Adipocyte (in vitro differentiated cells): ENCODE measurements at regions not wholly inside any gene's neighbourhood (a gene's known extent, or its start where the extent isn't known, plus 50 kb on each side); places are given as distances from the start of the nearest gene placed in this dataset.

Experiments
- DNase-seq: peaks from one replicate; pipeline ENCODE4 v3.0.0-alpha.2; 2015; ENCODE audit warnings: low read depth
- H3K27me3 ChIP-seq: replicated peaks from 2 replicates; pipeline ENCODE4 v1.7.0; 2013; ENCODE audit warnings: mild to moderate bottlenecking, low read length, moderate library complexity; ENCODE audit not compliant: control insufficient read depth, insufficient read depth
- H3K36me3 ChIP-seq: 2 replicates; pipeline ENCODE4 v1.7.0; 2013; ENCODE audit warnings: low read length, mild to moderate bottlenecking, moderate library complexity; ENCODE audit not compliant: control insufficient read depth, insufficient read depth, severe bottlenecking
- H3K4me1 ChIP-seq: 2 replicates; pipeline ENCODE4 v1.7.0; 2013; ENCODE audit warnings: mild to moderate bottlenecking, low read length, moderate library complexity; ENCODE audit not compliant: control insufficient read depth, insufficient read depth
- H3K4me3 ChIP-seq: 2 replicates; pipeline ENCODE4 v1.7.0; 2013; ENCODE audit warnings: mild to moderate bottlenecking, low read length, moderate library complexity
- H3K9ac ChIP-seq: 2 replicates; pipeline ENCODE4 v1.7.0; 2013; ENCODE audit warnings: mild to moderate bottlenecking, low read length, moderate library complexity
- H3K9me3 ChIP-seq: 2 replicates; pipeline ENCODE4 v1.7.0; 2013; ENCODE audit warnings: mild to moderate bottlenecking, low read length, moderate library complexity; ENCODE audit not compliant: control insufficient read depth

DNA sequence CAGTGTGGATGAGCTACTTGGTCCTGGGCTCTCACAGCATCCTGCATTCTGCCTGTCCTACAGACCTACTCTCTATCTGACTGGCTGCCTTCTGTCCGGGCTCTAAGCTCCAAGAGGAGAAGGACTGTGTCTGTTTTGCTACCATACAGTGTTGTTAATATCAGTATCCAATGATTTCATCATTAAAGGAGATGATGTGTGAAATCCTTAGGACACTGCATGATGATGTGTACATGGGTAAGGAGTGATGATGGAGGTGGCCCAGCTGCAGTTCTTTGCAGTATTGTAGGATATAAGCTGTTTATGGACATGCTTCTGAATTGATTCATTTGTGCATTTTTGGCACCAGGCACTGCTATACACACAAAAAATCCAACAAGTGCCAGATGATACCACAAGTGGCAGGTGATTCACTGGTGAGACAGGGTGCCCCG, 536.9 kb upstream of the CDH11 start:
- H3K4me3 ChIP-seq = no peak overlapping the region
- peak; percentile 17 for DNase-seq
- peaks cover 8% of the 10 kb centered on the region for H3K4me1 ChIP-seq
- H3K9me3 ChIP-seq = no peaks in the 10 kb centered on the region
- no peak overlapping the region for H3K9ac ChIP-seq
- no peaks in the 10 kb centered on the region for H3K27me3 ChIP-seq
- H3K36me3 ChIP-seq = no peaks in the 10 kb centered on the region

DNA sequence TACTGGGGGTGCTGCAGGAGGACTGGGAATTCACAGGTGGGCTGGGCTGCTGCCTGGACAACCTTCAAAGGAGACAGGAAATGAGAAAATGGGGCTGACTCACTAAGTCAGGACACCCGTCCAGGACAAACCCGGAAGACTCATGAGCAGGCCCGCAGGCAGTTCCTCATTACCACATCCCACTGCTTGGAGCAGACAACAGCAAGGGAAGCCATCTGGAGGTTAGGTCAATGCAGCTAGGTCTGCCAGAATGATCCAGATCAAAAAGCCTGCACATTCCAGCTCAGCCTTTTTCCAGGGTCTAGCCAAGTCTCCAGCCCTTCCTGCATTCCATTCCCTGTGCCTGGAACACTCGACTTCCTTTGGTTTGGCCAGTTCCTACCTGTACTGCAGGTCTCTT, 536.5 kb upstream of the CDH11 start:
- peak; percentile 74 for DNase-seq
- Histone ChIP-seq H3K9me3 (no peaks in the 10 kb centered on the region), H3K4me3 (no peak overlapping the region), H3K27me3 (no peaks in the 10 kb centered on the region), H3K4me1 (peaks cover 8% of the 10 kb centered on the region), H3K36me3 (no peaks in the 10 kb centered on the region), H3K9ac (no peak overlapping the region)

GRCh38 chr16:65657556-65657955, 535.7 kb upstream of the CDH11 start:
- no peak for DNase-seq
- H3K9ac ChIP-seq = no peak overlapping the region
- H3K4me3 ChIP-seq = no peak overlapping the region
- H3K36me3 ChIP-seq = no peaks in the 10 kb centered on the region
- no peaks in the 10 kb centered on the region for H3K27me3 ChIP-seq
- peaks cover 8% of the 10 kb centered on the region for H3K4me1 ChIP-seq
- no peaks in the 10 kb centered on the region for H3K9me3 ChIP-seq

- Histone ChIP-seq H3K4me1 (peaks cover 8% of the 10 kb centered on the region), H3K27me3 (no peaks in the 10 kb centered on the region), H3K4me3 (no peak overlapping the region), H3K9ac (no peak overlapping the region), H3K9me3 (no peaks in the 10 kb centered on the region), H3K36me3 (no peaks in the 10 kb centered on the region)
- no peak for DNase-seq
Measured at GRCh38 chr16:65657071-65657494, 535.2 kb upstream of the CDH11 start.

DNA sequence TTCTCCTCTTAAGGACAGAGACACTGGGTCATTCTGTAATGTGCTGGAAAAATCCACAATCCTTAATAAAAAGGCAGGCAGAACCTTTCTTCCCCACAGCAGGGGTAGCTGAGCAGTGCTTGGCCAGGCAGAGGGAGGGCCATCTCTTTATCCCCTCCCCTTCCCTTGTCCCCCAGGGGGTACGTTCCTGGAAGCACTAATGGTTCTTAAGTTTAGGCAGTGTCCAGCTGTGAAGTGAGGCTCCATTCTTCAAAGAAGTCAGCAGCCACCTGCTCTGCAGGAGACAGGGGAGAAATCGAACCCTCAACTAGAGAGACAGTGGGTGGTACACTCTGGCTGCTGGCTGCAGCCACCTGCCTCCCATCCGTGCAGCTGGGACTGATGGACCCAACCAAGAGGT, 533.9 kb upstream of the CDH11 start:
- Histone ChIP-seq H3K4me1 (peaks cover 8% of the 10 kb centered on the region), H3K9me3 (no peaks in the 10 kb centered on the region), H3K9ac (no peak overlapping the region), H3K27me3 (no peaks in the 10 kb centered on the region), H3K36me3 (no peaks in the 10 kb centered on the region), H3K4me3 (no peak overlapping the region)
- no peak for DNase-seq

DNA sequence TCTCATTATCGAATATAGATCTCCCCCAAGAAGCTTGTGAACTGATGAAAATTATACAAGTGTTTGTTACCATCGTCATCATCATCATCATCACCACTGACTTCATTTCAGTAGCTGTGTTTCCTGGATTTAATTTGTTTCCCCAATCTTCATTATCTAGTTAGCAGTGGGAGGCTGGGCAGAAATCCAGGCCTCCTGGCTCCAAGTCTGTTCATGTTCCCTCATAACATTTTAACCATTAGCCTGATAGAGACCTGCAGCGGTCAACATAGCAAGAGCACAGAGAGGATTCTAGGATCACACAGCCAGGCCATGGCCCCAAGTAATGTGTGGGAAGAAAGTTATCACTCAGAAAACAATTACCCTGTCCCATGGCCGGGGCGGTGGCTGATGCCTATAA, 526.2 kb upstream of the CDH11 start:
- no peaks in the 10 kb centered on the region for H3K4me1 ChIP-seq
- DNase-seq = no peak
- no peaks in the 10 kb centered on the region for H3K27me3 ChIP-seq
- no peaks in the 10 kb centered on the region for H3K9me3 ChIP-seq
- no peak overlapping the region for H3K4me3 ChIP-seq
- H3K9ac ChIP-seq = no peak overlapping the region
- H3K36me3 ChIP-seq = no peaks in the 10 kb centered on the region

- no peaks in the 10 kb centered on the region for H3K9me3 ChIP-seq
- no peak for DNase-seq
- no peak overlapping the region for H3K9ac ChIP-seq
- H3K4me3 ChIP-seq = no peak overlapping the region
- H3K36me3 ChIP-seq = no peaks in the 10 kb centered on the region
- no peaks in the 10 kb centered on the region for H3K27me3 ChIP-seq
- no peaks in the 10 kb centered on the region for H3K4me1 ChIP-seq
Measured at GRCh38 chr16:65644821-65645220, 523.0 kb upstream of the CDH11 start.

- no peak for DNase-seq
- Histone ChIP-seq H3K36me3 (no peaks in the 10 kb centered on the region), H3K9ac (no peak overlapping the region), H3K4me1 (no peaks in the 10 kb centered on the region), H3K27me3 (no peaks in the 10 kb centered on the region), H3K9me3 (no peaks in the 10 kb centered on the region), H3K4me3 (no peak overlapping the region)
Measured at GRCh38 chr16:65641762-65642289, 520.0 kb upstream of the CDH11 start.

DNA sequence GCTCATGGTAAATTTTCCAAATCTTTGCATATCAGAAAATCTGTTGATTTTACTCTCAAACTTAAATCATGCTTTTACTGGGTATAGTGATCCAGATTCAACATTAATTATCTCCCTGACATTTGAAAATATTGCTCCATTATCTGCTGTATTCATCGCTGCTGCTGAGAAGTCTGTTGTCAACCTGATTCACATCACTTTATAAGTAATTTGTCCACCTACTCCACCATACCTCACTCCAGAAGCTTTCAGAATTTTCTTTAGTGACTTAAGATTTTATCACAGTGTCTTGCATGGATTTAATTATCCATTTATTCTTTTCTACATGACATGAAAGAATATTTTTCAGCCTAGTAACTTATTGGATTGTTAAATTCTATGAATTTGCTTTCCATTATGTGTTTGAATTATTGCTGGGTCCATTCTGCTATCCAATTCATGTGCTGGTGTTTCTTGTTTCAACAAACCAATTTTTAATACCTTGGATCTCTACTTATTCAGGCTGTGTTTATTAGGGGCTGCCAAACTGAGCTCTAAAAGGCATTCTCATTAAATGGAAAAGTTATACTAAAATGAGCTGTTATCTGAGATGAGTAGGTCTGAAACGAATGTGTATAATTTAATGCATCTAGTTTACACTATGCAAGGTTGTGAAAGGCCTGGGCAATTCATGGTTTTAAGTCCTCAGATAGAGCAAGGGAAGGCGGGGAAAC, 519.3 kb upstream of the CDH11 start:
- no peak for DNase-seq
- Histone ChIP-seq H3K9ac (no peak overlapping the region), H3K4me3 (no peak overlapping the region), H3K4me1 (no peaks in the 10 kb centered on the region), H3K27me3 (no peaks in the 10 kb centered on the region), H3K9me3 (no peaks in the 10 kb centered on the region), H3K36me3 (no peaks in the 10 kb centered on the region)

GRCh38 chr16:65634833-65635232, 513.0 kb upstream of the CDH11 start:
- Histone ChIP-seq H3K4me1 (no peaks in the 10 kb centered on the region), H3K27me3 (peaks cover 4% of the 10 kb centered on the region), H3K9me3 (no peaks in the 10 kb centered on the region), H3K9ac (no peak overlapping the region), H3K4me3 (no peak overlapping the region), H3K36me3 (no peaks in the 10 kb centered on the region)
- no peak for DNase-seq

GRCh38 chr16:65634291-65634690, 512.4 kb upstream of the CDH11 start:
- H3K27me3 ChIP-seq = peaks cover 7% of the 10 kb centered on the region

DNA sequence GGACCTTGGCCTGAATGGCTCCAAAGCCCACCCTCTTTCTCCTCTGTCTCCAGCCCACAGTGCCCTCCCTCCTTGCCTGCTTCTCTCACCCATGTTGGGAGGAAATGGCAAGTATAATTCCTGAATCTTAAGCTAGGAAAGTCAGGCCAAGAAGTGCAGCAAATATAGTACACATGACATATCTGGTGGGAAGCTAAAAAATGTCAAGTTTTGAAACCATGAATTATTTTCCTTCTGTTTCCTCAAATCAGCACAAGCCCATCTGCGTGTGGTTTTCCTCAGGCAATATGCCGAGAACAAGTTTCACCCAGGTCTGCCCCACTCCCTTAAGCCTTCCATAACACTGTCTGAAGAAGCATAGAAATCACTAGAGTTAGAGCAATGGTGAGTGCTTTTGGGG, 502.8 kb upstream of the CDH11 start:
- peak; percentile 85 for DNase-seq
- Histone ChIP-seq H3K9ac (no peak overlapping the region), H3K4me3 (no peak overlapping the region), H3K4me1 (no peaks in the 10 kb centered on the region), H3K9me3 (no peaks in the 10 kb centered on the region), H3K36me3 (no peaks in the 10 kb centered on the region), H3K27me3 (peaks cover 1% of the 10 kb centered on the region)

More at GRCh38 chr16:65634291-65634690, 512.4 kb upstream of the CDH11 start:
- no peaks in the 10 kb centered on the region for H3K36me3 ChIP-seq
- H3K9ac ChIP-seq = no peak overlapping the region
- DNase-seq = no peak
- no peaks in the 10 kb centered on the region for H3K9me3 ChIP-seq
- H3K4me1 ChIP-seq = no peaks in the 10 kb centered on the region
- H3K4me3 ChIP-seq = no peak overlapping the region
